Activated B cell treated with CpG ODN at 0.5 μM for 24 hours (primary cell): ENCODE measurements at regions not wholly inside any gene's neighbourhood (a gene's known extent, or its start where the extent isn't known, plus 50 kb on each side); places are given as distances from the start of the nearest gene placed in this dataset.

Experiments used
- ATAC-seq: fragments of 200-7000 bp; cut with Tn5 transposase; one replicate; pipeline ENCODE4 v1.10.0; 2021; ENCODE audit warnings: low read depth, mild to moderate bottlenecking, moderate library complexity
- CTCF ChIA-PET: fragments of 350-600 bp; sonication (Branson Sonifier 250); formaldehyde crosslinking; loops from one replicate; lab custom pipeline; 2021; ENCODE audit warnings: antibody characterized with exemption; lab: Charles Lee
- POLR2A ChIA-PET: fragments of 350-600 bp; sonication (Branson Sonifier 250); formaldehyde crosslinking; loops from one replicate; lab custom pipeline; 2021; ENCODE audit warnings: antibody characterized with exemption; lab: Charles Lee
- DNase-seq: peaks from one replicate; pipeline ENCODE4 v3.0.0; 2022
- H3K27ac Mint-ChIP-seq: one replicate; pipeline ENCODE4 v1.8.0; 2020; ENCODE audit warnings: mixed read lengths
- H3K27me3 Mint-ChIP-seq: one replicate; pipeline ENCODE4 v1.8.0; 2021; ENCODE audit warnings: mixed read lengths
- H3K36me3 Mint-ChIP-seq: one replicate; pipeline ENCODE4 v1.8.0; 2021; ENCODE audit warnings: low read depth, mixed read lengths
- H3K4me1 Mint-ChIP-seq: one replicate; pipeline ENCODE4 v1.8.0; 2021; ENCODE audit warnings: mixed read lengths
- H3K4me3 Mint-ChIP-seq: one replicate; pipeline ENCODE4 v1.8.0; 2020; ENCODE audit warnings: mild to moderate bottlenecking, mixed read lengths
- H3K9me3 Mint-ChIP-seq: one replicate; pipeline ENCODE4 v1.8.0; 2020; ENCODE audit warnings: mixed read lengths
- CTCF ChIP-seq: fragments of 200-600 bp; IDR thresholded peaks from one replicate; pipeline ENCODE4 v1.8.0; 2022; ENCODE audit warnings: antibody characterized with exemption, mild to moderate bottlenecking
- intact Hi-C: fragments of 100-400 bp; cut with micrococcal nuclease; formaldehyde crosslinking; loops from one replicate; pipeline ENCODE4 v1.15.1; 2024

GRCh38 chr9:87233431-87233830 is 264.2 kb upstream of the DAPK1 start:
- POLR2A ChIA-PET, result no interaction called here
- no peak overlapping the region for H3K27ac Mint-ChIP-seq

GRCh38 chr9:87233899-87234455 is 263.7 kb upstream of the DAPK1 start:
- Mint-ChIP-seq H3K9me3 (peaks cover 5% of the 10 kb centered on the region), H3K27ac (no peak overlapping the region), H3K36me3 (no peaks in the 10 kb centered on the region), H3K4me3 (no peak overlapping the region), H3K27me3 (no peaks in the 10 kb centered on the region), H3K4me1 (no peaks in the 10 kb centered on the region)
- ATAC-seq, result no peak
- intact Hi-C loops, result no loop called here
- DNase-seq, result no peak
- no peak for TF ChIP-seq CTCF
- CTCF ChIA-PET, result no interaction called here
- POLR2A ChIA-PET, result no interaction called here

More at GRCh38 chr9:87233431-87233830, 264.2 kb upstream of the DAPK1 start:
- TF ChIP-seq CTCF, result no peak
- peaks cover 5% of the 10 kb centered on the region for H3K9me3 Mint-ChIP-seq
- no peaks in the 10 kb centered on the region for H3K27me3 Mint-ChIP-seq
- no peak overlapping the region for H3K4me3 Mint-ChIP-seq
- intact Hi-C loops, result no loop called here
- DNase-seq (no peak), ATAC-seq (no peak)
- CTCF ChIA-PET, result no interaction called here
- H3K36me3 Mint-ChIP-seq, result no peaks in the 10 kb centered on the region
- H3K4me1 Mint-ChIP-seq, result no peaks in the 10 kb centered on the region

GRCh38 chr9:87234854-87235253 is 262.8 kb upstream of the DAPK1 start:
- no peaks in the 10 kb centered on the region for H3K4me1 Mint-ChIP-seq
- no peak overlapping the region for H3K27ac Mint-ChIP-seq
- no peaks in the 10 kb centered on the region for H3K36me3 Mint-ChIP-seq
- no peak for DNase-seq
- H3K9me3 Mint-ChIP-seq, result peaks cover 5% of the 10 kb centered on the region
- ChIA-PET CTCF (no interaction called here), POLR2A (no interaction called here)
- no peak for TF ChIP-seq CTCF
- H3K27me3 Mint-ChIP-seq, result no peaks in the 10 kb centered on the region
- intact Hi-C loops, result no loop called here
- ATAC-seq, result no peak
- no peak overlapping the region for H3K4me3 Mint-ChIP-seq

- DNase-seq (no peak), ATAC-seq (no peak)
- peaks cover 5% of the 10 kb centered on the region for H3K9me3 Mint-ChIP-seq
- TF ChIP-seq CTCF, result no peak
- CTCF ChIA-PET, result no interaction called here
- POLR2A ChIA-PET, result no interaction called here
- H3K27ac Mint-ChIP-seq, result no peak overlapping the region
- no peaks in the 10 kb centered on the region for H3K27me3 Mint-ChIP-seq
- intact Hi-C loops, result loop anchor here (1.0 kb wide), 1 partner anchor 12 kb away; no protein-coding TSS in a partner anchor
- H3K4me3 Mint-ChIP-seq, result no peak overlapping the region
- no peaks in the 10 kb centered on the region for H3K4me1 Mint-ChIP-seq
- H3K36me3 Mint-ChIP-seq, result no peaks in the 10 kb centered on the region
Measured at GRCh38 chr9:87236546-87236945, 261.1 kb upstream of the DAPK1 start.

GRCh38 chr9:87237336-87237735 is 260.3 kb upstream of the DAPK1 start:
- DNase-seq (no peak), ATAC-seq (no peak)
- ChIA-PET POLR2A (no interaction called here), CTCF (no interaction called here)
- Mint-ChIP-seq H3K36me3 (no peaks in the 10 kb centered on the region), H3K4me1 (no peaks in the 10 kb centered on the region), H3K27me3 (no peaks in the 10 kb centered on the region), H3K27ac (no peak overlapping the region), H3K9me3 (peaks cover 2% of the 10 kb centered on the region), H3K4me3 (no peak overlapping the region)
- intact Hi-C loops, result no loop called here
- no peak for TF ChIP-seq CTCF
